ENCODE measurements at regions not wholly inside any gene's neighbourhood (a gene's known extent, or its start where the extent isn't known, plus 50 kb on each side); places are given as distances from the start of the nearest gene placed in this dataset.

- Histone ChIP-seq H3K36me3 (no peaks in the 10 kb centered on the region), H3K4me1 (ENCODE audit: low read depth) (no peaks in the 10 kb centered on the region), H3K4me3 (no peak overlapping the region), H3K27me3 (no peaks in the 10 kb centered on the region), H3K9me3 (ENCODE audit: low read depth) (no peaks in the 10 kb centered on the region), H3K27ac (no peak overlapping the region)
- DNase-seq (ENCODE audit: low read depth in 1 of 2, low spot score in 1 of 2) = no peak
- no peak for TF ChIP-seq CTCF (IDR thresholded peaks at IDR 0.05; ENCODE audit: low read depth, low read length)
Observed at GRCh38 chrX:16042980-16043379, 80.4 kb upstream of the GRPR start.

DNA sequence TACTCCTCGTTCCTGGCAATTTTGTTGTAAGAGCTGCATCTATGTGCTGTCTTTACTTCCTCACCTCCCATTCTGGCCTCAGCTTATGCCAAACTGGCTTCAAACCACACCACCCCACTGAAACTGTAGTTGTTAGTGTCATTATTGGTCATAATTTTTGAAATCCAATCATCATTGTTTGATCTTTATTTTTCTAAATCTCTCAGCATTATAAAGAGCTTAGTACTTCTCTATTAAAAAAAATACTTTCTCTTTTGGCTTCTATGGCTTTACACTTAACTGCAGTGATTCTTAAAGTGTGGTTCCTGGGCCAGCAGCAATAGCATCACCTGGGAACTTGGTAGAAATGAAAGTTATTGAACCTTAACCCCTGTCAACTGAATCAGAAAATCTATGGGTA lies 83.5 kb upstream of the GRPR start:
- no peaks in the 10 kb centered on the region for H3K27me3 ChIP-seq
- no peaks in the 10 kb centered on the region for H3K9me3 ChIP-seq (ENCODE audit: low read depth)
- no peak overlapping the region for H3K27ac ChIP-seq
- no peak for TF ChIP-seq CTCF (IDR thresholded peaks at IDR 0.05; ENCODE audit: low read depth, low read length)
- H3K36me3 ChIP-seq = no peaks in the 10 kb centered on the region
- no peak for DNase-seq (ENCODE audit: low read depth in 1 of 2, low spot score in 1 of 2)
- no peak overlapping the region for H3K4me3 ChIP-seq
- no peaks in the 10 kb centered on the region for H3K4me1 ChIP-seq (ENCODE audit: low read depth)

GRCh38 chrX:16039363-16039762 lies 84.0 kb upstream of the GRPR start:
- Histone ChIP-seq H3K4me1 (ENCODE audit: low read depth) (no peaks in the 10 kb centered on the region), H3K4me3 (no peak overlapping the region), H3K9me3 (ENCODE audit: low read depth) (no peaks in the 10 kb centered on the region), H3K27me3 (no peaks in the 10 kb centered on the region), H3K36me3 (no peaks in the 10 kb centered on the region), H3K27ac (no peak overlapping the region)
- DNase-seq (ENCODE audit: low read depth in 1 of 2, low spot score in 1 of 2) = no peak
- no peak for TF ChIP-seq CTCF (IDR thresholded peaks at IDR 0.05; ENCODE audit: low read depth, low read length)

DNA sequence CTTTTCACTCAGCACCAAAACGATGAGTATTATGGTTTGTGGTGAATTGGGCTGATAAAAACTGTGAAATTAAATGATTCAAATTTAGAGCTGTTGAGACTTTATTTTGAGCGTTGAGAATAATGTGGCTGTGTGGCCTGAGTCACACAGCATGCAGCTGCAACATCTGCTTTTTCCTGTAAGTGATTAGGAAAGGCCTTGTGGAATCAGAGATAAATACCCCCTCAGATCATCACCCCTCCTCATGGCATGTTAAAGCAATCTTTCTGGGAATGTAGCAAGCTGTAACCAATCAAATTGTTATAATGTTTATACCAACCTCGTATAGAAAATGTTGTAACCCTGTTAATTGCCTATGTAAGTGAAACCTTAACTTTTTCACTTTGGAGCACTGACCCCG lies 90.0 kb upstream of the GRPR start:
- peak in 1 of 2 donors; percentile 63 for DNase-seq (ENCODE audit: low read depth in 1 of 2, low spot score in 1 of 2)
- Histone ChIP-seq H3K36me3 (no peaks in the 10 kb centered on the region), H3K27me3 (no peaks in the 10 kb centered on the region), H3K4me3 (no peak overlapping the region), H3K27ac (no peak overlapping the region), H3K9me3 (ENCODE audit: low read depth) (no peaks in the 10 kb centered on the region), H3K4me1 (ENCODE audit: low read depth) (no peaks in the 10 kb centered on the region)
- no peak for TF ChIP-seq CTCF (IDR thresholded peaks at IDR 0.05; ENCODE audit: low read depth, low read length)

- TF ChIP-seq CTCF (IDR thresholded peaks at IDR 0.05; ENCODE audit: low read depth, low read length) = no peak
- H3K36me3 ChIP-seq = no peaks in the 10 kb centered on the region
Observed at GRCh38 chrX:16028576-16028975, 94.8 kb upstream of the GRPR start.

More at GRCh38 chrX:16028576-16028975, 94.8 kb upstream of the GRPR start:
- H3K4me1 ChIP-seq (ENCODE audit: low read depth) = no peaks in the 10 kb centered on the region
- DNase-seq (ENCODE audit: low read depth in 1 of 2, low spot score in 1 of 2) = no peak
- H3K9me3 ChIP-seq (ENCODE audit: low read depth) = no peaks in the 10 kb centered on the region
- H3K4me3 ChIP-seq = no peak overlapping the region
- H3K27ac ChIP-seq = no peak overlapping the region
- H3K27me3 ChIP-seq = no peaks in the 10 kb centered on the region

Data from cardiac muscle cell (in vitro differentiated cells and primary cell).